Body of pancreas (tissue), 4 donors: ENCODE measurements at regions not wholly inside any gene's neighbourhood (a gene's known extent, or its start where the extent isn't known, plus 50 kb on each side); places are given as distances from the start of the nearest gene placed in this dataset.
"Not testable (repeated sequence)": the region's sequence is repeated elsewhere in the genome, so short reads cannot be mapped to it uniquely, and the experiment has no call there.

Experiments used
- ATAC-seq: fragments of 150-250 bp; one replicate; pipeline ENCODE4 v1.9.1; 2016
- DNase-seq, 4 donors: peaks; one replicate each; pipeline ENCODE4 v3.0.0-alpha.2; 2019
- H3K27ac ChIP-seq, 4 donors: fragments of 200-600 bp; sonication (generic); 1 replicate in 3 of 4; 2 replicates in 1 of 4; pipeline versions ENCODE4 v1.5.1 to v1.6.1; 2016 to 2019; ENCODE audit warnings: mild to moderate bottlenecking in 1 of 4, mixed read lengths in 1 of 4, moderate library complexity in 1 of 4
- H3K27me3 ChIP-seq, 2 donors: fragments of 200-600 bp; sonication (generic); one replicate each; pipeline ENCODE4 v1.6.0; 2016; ENCODE audit warnings: mild to moderate bottlenecking in 1 of 2
- H3K36me3 ChIP-seq, 2 donors: fragments of 200-600 bp; sonication (generic); replicated peaks in 1 of 2; 2 replicates each; pipeline ENCODE4 v1.5.1; 2016; ENCODE audit warnings: low read depth in 2 of 2; ENCODE audit not compliant: insufficient read depth in 1 of 2
- H3K4me1 ChIP-seq: fragments of 200-600 bp; sonication (generic); one replicate; pipeline ENCODE4 v1.6.0; 2016
- H3K4me3 ChIP-seq, 2 donors: fragments of 200-600 bp; sonication (generic); 1 replicate in 1 of 2; 2 replicates in 1 of 2; pipeline ENCODE4 v1.5.1; 2016 to 2019
- H3K9me3 ChIP-seq, 3 donors: fragments of 200-600 bp; sonication (generic); 1 replicate in 2 of 3; 2 replicates in 1 of 3; pipeline ENCODE4 v1.5.1; 2016
- POLR2A ChIP-seq, 3 donors: fragments of 450-650 bp; IDR thresholded peaks; one replicate each; pipeline ENCODE4 v1.6.1; 2016; ENCODE audit warnings: antibody characterized with exemption in 3 of 3, mild to moderate bottlenecking in 2 of 3
- WGBS, 2 donors: methylation state at CpG; one replicate each; pipeline ENCODE4 v1.1.5; 2017; 5-methylcytosine and 5-hydroxymethylcytosine counted together
- intact Hi-C: fragments of 100-400 bp; cut with DNase I; formaldehyde crosslinking; loops from one replicate; pipeline ENCODE4 v1.15.1; 2023
- TF ChIP-seq, protein P1 (sequence below), 7 experiments: fragments of 450-650 bp in 4 of 7; fragments of 200-600 bp in 3 of 7; sonication (generic) in 3 of 7; IDR thresholded peaks; one replicate each; pipeline ENCODE4 v1.5.1; 2016 to 2019; ENCODE audit warnings: antibody characterized with exemption in 7 of 7

GRCh38 chr12:13536219-13536910, 339.8 kb downstream of the EMP1 start:
- Histone ChIP-seq H3K36me3 (no peaks in the 10 kb centered on the region), H3K27ac (no peak overlapping the region), H3K27me3 (no peaks in the 10 kb centered on the region), H3K9me3 (no peaks in the 10 kb centered on the region), H3K4me1 (no peaks in the 10 kb centered on the region), H3K4me3 (no peak overlapping the region)
- intact Hi-C loops = no loop called here
- DNase-seq = no peak
- no peak for TF ChIP-seq POLR2A (IDR thresholded peaks at IDR 0.05)
- TF ChIP-seq, protein P1, sequence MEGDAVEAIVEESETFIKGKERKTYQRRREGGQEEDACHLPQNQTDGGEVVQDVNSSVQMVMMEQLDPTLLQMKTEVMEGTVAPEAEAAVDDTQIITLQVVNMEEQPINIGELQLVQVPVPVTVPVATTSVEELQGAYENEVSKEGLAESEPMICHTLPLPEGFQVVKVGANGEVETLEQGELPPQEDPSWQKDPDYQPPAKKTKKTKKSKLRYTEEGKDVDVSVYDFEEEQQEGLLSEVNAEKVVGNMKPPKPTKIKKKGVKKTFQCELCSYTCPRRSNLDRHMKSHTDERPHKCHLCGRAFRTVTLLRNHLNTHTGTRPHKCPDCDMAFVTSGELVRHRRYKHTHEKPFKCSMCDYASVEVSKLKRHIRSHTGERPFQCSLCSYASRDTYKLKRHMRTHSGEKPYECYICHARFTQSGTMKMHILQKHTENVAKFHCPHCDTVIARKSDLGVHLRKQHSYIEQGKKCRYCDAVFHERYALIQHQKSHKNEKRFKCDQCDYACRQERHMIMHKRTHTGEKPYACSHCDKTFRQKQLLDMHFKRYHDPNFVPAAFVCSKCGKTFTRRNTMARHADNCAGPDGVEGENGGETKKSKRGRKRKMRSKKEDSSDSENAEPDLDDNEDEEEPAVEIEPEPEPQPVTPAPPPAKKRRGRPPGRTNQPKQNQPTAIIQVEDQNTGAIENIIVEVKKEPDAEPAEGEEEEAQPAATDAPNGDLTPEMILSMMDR (IDR thresholded peaks at IDR 0.05) = no peak
- 42% methylated on average over 7 of the region's 7 CpGs for WGBS, 2 donors
- ATAC-seq = no peak

DNA sequence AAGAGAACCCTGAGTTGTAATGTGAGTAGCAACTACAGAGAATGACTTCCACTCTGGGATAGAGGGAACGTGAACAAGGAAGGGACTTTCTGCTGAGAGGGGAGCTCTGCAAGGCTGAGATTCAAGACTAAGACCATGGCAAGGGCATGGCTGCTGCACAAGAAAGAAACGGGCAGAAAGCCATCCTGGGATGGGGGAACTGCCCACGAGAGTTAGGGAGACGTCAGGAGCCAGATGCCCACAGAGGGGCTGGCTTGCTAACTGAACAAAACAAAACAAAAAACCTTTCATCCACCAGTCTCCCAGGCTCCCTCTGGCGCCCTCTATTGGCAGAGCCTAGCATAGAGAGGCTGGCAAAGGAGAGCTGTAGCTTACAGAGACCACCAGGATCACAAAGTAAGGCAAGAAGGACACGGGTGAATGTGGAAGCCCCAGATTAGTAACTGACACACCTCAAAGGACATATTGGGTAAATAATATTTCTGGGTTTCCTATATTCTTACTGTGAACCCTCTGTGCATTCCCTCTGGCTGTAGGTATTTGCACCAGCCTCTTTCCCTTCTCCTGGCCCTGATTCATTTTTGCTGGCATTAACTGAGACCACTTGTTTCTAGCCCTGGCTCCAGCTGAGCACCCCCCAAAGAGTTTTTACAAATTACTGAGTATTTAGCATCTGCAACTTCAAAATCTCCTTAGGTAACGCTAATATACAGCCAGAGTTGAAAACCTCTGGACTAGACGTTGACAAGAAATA, 338.3 kb downstream of the EMP1 start:
- DNase-seq (peak; percentile 57 to 74 (median 63)), ATAC-seq (peak; percentile 45)
- H3K9me3 ChIP-seq = no peaks in the 10 kb centered on the region
- no peak overlapping the region for H3K4me3 ChIP-seq
- WGBS, 2 donors = 21 to 26% methylated on average over 8 of the region's 8 CpGs
- H3K27me3 ChIP-seq = no peaks in the 10 kb centered on the region
- H3K4me1 ChIP-seq = no peaks in the 10 kb centered on the region
- no peaks in the 10 kb centered on the region for H3K36me3 ChIP-seq
- no peak overlapping the region for H3K27ac ChIP-seq
- intact Hi-C loops = no loop called here
- TF ChIP-seq POLR2A (IDR thresholded peaks at IDR 0.05) = no peak
- TF ChIP-seq, protein P1 (IDR thresholded peaks at IDR 0.05) = peak; percentile 56 to 89 (median 73)

DNA sequence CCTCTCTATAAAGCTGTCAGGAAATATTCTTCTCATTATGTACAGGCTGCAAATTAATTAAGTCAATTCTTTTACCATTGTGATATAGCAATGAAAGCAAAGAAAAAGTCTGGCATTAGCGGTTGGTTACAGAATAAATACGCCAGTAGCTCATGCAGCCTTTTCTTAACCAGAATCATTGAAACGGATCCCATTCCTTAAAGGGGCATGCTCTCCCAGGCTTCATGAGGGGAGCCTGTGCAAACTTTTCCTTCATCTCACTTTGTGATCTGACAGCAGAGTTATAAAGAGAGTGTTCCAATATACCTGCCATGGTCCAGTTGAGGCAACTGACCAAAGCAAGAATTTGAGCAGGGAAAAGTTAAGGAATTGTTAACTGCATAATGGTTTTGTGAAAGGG, 337.7 kb downstream of the EMP1 start:
- no peak for DNase-seq
- no peak for ATAC-seq
- Histone ChIP-seq H3K4me3 (no peak overlapping the region), H3K27me3 (no peaks in the 10 kb centered on the region), H3K27ac (no peak overlapping the region), H3K4me1 (no peaks in the 10 kb centered on the region), H3K36me3 (no peaks in the 10 kb centered on the region), H3K9me3 (no peaks in the 10 kb centered on the region)
- intact Hi-C loops = no loop called here
- 50 to 58% methylated on average over 3 of the region's 3 CpGs for WGBS, 2 donors
- no peak for TF ChIP-seq POLR2A (IDR thresholded peaks at IDR 0.05)
- TF ChIP-seq, protein P1 (IDR thresholded peaks at IDR 0.05) = no peak

DNA sequence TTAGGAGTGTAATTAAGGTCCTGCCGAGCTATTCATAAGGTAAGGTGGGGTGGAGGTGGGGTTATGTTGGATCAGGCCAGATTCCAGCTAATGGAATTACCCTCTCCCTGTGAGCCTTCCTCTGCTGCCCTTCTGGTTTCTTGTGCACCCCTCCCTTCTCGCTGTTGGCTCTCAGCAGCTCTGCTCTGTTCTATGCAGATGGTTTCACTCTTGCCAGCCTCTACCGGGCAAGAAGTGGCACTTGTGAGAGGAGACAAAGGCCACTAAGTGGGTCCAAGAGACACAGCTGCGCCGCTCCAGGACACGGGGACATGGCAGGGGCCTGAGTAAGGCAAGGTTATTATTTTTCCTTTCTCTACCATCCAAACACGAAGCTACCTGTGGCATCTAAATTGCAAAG, 334.4 kb downstream of the EMP1 start:
- DNase-seq (no peak), ATAC-seq (no peak)
- Histone ChIP-seq H3K9me3 (no peaks in the 10 kb centered on the region), H3K4me1 (no peaks in the 10 kb centered on the region), H3K36me3 (no peaks in the 10 kb centered on the region), H3K27me3 (no peaks in the 10 kb centered on the region), H3K27ac (no peak overlapping the region), H3K4me3 (no peak overlapping the region)
- TF ChIP-seq, protein P1 (IDR thresholded peaks at IDR 0.05) = no peak
- no peak for TF ChIP-seq POLR2A (IDR thresholded peaks at IDR 0.05)
- 72 to 81% methylated on average over 7 of the region's 7 CpGs for WGBS, 2 donors
- intact Hi-C loops = no loop called here

DNA sequence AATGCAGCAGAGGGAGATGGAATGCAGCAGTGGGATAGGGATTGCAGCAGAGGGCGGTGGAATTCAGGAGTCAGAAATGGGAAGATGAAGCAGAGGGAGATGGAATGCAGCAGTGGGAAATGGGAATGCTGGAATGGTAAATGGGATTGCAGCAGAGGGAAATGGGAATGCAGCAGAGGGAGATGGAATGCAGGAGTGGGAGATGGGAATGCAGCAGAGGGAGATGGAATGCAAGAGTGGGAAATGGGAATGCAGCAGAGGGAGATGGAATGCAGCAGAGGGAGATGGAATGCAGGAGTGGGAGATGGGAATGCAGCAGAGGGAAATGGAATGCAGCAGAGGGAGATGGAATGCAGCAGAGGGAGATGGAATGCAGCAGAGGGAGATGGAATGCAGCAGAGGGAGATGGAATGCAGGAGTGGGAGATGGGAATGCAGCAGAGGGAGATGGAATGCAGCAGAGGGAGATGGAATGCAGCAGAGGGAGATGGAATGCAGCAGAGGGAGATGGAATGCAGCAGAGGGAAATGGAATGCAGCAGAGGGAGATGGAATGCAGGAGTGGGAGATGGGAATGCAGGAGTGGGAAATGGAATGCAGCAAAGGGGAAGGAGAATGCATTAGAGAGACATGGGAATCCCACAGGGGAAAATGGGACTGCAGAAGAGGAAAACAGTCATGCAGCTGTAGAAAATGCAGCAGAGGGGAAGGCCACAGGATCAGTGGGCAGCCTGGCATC, 329.8 kb downstream of the EMP1 start:
- H3K4me3 ChIP-seq, DNase-seq, H3K36me3 ChIP-seq, H3K4me1 ChIP-seq, intact Hi-C loops, H3K27ac ChIP-seq, H3K27me3 ChIP-seq, H3K9me3 ChIP-seq, ATAC-seq: not testable (repeated sequence)
- WGBS, 2 donors = 68 to 79% methylated on average over 1 of the region's 1 CpG
